ENCODE measurements at regions not wholly inside any gene's neighbourhood (a gene's known extent, or its start where the extent isn't known, plus 50 kb on each side); places are given as distances from the start of the nearest gene placed in this dataset.

- FAIRE-seq: no peak
Observed at GRCh38 chr16:62254847-62255246, 218.6 kb upstream of the CDH8 start.

DNA sequence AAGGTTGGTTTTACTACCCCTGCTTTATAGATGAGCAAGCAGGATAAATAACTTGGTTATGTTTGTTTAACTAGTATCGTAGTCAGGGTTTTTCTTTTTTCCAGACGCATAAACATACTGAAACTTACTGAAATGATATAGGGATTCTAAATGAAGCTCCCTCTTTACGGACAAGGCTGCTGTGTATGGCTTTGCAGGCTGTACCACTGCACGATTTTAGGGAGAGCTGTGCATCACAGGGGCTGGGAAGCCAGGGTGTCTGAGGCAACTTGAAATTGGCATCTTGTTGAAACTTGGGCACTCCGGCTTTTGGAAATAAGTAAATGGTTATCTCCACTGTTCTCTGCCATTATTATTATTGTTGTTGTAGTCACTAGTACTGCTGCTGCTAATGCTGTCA lies 218.1 kb upstream of the CDH8 start:
- FAIRE-seq: no peak

DNA sequence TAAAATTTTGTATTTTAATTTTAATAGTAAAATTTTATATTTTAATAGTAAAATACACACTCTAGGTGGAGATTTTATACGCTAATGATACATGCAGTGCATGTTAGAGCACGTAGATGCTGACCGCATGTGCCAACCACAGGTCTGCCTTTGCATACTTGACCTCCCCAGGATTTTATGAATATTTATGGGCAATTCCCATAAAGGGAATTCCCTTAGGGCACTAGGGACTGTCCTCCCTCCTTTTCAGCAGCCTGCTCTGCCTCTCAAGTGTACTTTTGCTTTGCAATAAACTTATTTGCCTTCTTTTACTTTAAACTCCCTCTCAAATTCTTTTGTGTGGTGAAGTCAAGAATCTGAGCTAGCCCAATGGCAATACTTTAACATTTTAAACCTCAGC lies 217.7 kb upstream of the CDH8 start:
- FAIRE-seq: no peak

DNA sequence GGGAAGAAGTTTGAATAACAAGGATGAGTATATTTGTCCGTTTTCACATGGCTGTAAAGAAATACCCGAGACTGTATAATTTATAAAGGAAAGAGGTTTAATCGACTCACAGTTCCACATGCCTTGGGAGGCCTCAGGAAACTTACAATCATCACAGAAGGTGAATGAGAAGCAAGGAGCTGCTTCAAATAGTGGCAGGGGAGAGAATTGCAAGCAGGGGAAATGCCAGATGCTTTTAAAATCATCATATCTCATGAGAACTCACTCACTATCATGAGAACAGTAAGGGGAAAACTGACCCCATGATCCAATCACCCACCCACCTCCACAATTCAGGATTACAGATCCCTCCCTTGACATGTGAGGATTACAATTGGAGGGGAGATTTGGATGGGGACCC lies 212.8 kb upstream of the CDH8 start:
- FAIRE-seq: no peak

DNA sequence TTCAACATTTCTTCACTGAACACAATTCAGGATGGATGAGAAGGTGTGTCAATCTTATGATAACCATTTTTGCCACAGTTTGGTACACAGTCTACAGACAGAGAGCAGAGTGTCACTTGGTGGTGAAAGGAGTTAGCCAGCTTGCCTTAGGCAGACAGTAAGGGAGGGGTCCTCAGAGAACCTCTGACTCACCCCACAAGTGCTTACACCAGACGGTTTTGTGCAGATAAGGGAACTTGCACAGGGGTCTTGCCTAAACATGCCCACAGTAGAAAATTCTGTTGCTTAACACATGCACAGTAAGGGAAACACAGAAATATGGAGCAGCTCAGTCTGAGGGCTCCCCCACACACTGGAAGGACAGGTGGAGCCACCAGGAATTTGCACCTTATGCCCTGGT lies 204.5 kb upstream of the CDH8 start:
- FAIRE-seq: no peak

- FAIRE-seq: no peak
Observed at GRCh38 chr16:62225675-62226074, 189.4 kb upstream of the CDH8 start.

DNA sequence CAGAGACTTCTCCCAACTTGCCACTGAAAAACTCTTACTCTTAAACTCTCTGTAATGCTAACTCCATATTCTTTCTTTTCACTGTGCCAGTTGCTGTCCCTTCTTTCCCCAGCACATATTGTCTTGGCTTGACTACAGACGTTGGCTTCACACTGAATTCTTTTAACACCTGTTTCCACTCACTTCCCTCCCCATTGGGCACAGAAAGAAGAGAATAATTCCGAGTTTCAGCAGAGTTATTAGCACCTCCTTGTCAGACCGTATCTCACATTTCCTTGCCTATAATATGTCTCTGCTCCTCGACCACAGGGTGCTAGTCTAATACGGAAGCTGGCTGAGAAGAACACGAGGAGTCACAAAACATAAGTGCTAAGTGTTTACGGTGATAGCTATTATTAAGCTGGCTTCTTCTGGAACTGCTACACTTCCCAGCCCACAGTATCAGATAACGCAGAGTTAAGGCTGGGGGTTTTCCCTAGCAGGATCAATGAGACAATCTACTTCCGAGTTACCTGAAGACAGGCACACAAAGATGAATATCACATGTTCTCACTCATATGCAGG lies 188.5 kb upstream of the CDH8 start:
- no peak for FAIRE-seq

DNA sequence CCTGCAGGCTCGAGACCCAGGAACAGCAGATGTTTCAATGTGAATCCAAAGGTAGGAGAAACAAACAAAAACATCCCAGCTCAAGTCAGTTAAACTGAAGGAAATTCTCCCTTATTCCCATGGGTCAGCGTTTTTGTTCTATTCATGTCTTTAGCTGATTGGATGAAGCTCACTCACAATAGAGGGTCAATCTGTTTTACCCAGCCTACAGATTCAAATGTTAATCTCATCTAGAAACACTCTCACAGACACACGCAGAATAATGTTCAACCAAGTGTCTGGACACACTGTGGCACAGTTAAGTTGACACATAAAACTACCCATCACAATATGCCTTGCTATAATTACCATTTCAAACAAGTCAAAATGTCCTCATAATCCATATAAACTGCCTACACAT lies 180.6 kb upstream of the CDH8 start:
- no peak for FAIRE-seq

GRCh38 chr16:62213763-62214162 lies 177.5 kb upstream of the CDH8 start:
- no peak for FAIRE-seq

- no peak for FAIRE-seq
Observed at GRCh38 chr16:62208934-62209333, 172.7 kb upstream of the CDH8 start.

- no peak for FAIRE-seq
Observed at GRCh38 chr16:62205459-62205858, 169.2 kb upstream of the CDH8 start.

- FAIRE-seq: no peak
Observed at GRCh38 chr16:62201911-62202310, 165.7 kb upstream of the CDH8 start.

DNA sequence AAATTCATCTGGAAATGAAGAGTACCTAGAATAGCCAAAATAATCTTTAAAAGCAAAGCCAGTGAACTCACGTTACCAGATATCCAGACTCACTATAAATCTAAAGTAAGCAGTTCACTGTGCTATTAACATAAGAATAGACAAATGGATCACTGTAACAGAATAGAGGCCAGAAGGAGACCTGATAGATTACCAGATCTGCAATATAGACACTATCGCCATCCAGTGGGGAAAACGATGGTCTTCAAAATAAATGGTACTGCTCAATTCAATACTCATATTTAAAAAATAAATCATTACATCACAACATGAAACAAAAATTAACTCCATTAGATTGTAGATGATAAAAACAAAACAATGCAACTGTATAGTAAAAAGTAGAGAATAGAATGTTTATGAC lies 158.6 kb upstream of the CDH8 start:
- no peak for FAIRE-seq

GRCh38 chr16:62190426-62190825 lies 154.2 kb upstream of the CDH8 start:
- no peak for FAIRE-seq

DNA sequence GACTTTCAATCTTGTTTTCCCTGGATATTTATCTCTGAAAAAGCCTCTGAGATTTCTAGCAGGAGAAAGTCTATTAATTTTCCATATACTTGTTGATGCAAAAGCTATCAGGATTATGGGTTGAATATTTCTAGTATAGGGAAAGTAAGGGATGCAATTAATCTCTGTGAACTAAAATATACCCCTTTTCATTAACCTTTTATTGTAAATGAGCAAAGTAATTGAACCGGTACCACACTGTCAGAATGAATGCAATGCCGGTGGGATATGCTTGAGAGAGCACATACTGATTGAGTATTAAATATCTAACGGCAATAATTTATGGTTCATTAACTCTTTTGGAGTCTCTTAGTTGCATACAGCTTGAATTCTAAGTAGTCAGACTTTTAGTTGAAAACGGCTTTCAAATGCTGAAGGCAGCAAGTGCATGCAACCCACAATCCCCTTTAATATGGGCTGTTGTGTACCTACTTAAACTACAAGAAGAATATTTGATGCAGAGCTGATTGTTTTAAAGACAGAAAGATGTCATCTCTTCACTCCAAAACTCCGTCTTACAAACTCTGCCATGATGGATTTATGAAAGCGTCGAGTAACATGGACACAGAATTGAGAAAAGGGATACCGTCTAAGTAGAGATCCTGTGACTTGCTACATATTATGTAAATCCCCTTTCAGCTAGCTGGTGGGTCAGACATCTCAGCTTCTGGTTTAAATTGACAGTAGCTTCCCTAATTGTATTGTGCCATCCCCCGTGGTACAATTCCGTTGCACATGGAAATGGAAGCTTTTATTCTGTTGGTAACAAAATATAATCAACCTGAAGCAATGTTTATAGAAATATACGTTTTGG lies 141.3 kb upstream of the CDH8 start:
- FAIRE-seq: no peak

DNA sequence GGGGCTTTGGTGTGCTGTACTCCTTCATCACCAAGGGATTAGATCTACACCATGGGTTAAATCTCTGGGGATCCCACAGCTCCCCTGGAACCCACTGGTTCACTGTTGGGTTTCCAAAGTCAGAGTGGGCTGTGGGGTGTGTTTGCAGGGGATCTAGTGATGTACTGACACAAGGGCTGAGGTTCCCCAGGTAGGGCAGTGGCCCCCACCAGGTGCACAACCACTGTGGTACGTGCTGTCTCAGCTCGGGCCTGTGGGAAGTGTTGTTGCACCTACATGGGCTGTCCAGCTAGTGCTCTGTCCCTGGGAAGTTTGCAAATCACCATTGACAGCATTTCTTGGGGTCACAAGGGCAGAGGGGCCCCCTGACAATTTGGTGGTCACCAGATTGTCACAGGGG lies 134.4 kb upstream of the CDH8 start:
- FAIRE-seq: no peak

DNA sequence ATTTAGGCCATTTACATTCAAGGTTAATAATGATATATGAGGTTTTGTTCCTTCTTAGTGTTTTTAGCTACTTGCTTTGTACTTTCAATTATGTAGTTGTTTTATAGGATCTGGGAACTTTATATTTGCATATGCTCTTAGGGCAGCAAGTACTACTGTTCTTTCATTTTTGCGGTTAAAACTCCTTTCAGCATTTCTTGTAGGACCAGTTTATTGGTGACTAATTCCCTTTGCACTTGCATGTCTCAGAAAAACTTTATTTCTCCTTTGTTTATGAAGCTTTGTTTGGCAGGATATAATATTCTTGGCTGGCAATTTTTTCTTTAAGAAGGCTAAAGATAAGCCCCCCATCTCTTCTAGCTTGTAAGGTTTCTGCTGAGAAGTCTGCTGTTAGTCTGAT lies 131.3 kb upstream of the CDH8 start:
- FAIRE-seq: no peak

GRCh38 chr16:62157544-62157943 lies 121.3 kb upstream of the CDH8 start:
- no peak for FAIRE-seq

- FAIRE-seq: no peak
Observed at GRCh38 chr16:62156971-62157370, 120.7 kb upstream of the CDH8 start.

DNA sequence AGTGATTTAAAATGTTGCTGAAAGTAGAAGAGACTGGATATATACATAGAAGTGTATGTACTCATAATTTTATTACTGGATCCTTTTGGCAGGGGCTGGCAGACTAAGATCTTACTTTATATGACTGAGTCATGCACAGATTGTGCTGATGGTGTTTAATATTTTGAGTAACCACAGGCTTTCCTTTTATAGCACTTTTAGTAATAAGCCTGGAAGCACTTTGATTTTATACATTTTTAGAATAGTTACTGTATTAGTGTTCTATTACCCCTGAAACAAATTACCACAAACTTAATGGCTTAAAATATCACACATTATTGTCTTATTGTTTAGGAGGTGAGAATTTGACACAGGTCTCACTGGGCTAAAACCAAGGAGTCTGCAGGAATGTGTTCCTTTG lies 113.4 kb upstream of the CDH8 start:
- FAIRE-seq: no peak

- no peak for FAIRE-seq
Observed at GRCh38 chr16:62137996-62138395, 101.8 kb upstream of the CDH8 start.

DNA sequence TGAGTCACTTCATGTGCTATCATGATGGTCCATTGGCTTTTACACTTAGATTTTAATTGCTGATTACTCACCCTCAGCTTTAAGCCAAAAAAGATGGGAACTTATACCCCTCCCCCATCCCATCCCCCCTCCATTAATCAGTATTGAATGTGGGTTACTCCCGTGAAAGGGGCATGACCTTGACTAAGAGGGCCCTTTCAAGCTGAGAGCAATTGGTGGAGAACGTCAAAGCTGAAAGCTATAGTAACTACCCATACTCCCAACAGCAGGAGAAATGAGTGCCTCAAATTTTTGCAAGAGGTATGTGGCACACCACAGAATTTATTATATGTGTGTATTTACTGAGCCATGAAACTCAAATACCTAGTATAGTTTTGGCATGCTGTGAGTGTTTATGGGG lies 99.7 kb upstream of the CDH8 start:
- no peak for FAIRE-seq

DNA sequence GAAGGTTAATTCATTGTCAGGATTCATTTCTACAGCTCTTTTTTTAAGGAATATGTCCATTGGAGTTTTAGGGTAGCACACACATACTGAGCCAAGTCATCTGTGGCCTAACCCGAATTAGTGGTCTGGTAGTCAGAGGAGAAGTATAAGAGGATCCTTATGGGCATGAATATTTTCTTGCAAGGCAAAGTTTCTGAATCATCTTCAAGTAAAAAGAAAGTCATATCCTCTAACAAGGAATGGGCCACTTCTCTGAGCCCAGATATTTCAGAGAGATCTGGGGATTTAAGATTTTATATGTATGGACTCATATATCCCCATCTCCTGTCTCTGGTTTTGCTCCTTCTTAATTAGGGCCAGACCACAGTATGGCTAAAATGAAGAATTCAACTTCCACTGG lies 99.2 kb upstream of the CDH8 start:
- no peak for FAIRE-seq

DNA sequence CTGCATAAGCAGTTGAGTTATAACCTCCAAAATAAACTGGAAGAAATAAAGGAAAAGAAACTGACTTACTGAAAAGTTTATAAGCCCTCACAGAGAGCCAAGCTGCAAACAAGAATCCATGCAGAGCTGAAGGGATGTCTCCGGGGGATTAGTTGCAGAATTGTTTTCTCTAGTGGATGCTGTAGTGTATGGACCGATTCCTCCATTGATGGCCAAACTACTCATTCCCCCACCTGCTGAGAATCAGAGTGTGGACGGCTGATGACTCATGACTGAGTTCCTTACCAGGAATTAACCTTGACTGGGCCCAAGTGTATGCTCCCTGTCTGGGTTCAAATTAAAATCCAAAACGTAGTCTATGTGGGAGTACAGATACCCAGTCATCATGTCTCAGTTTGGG lies 93.9 kb upstream of the CDH8 start:
- no peak for FAIRE-seq

DNA sequence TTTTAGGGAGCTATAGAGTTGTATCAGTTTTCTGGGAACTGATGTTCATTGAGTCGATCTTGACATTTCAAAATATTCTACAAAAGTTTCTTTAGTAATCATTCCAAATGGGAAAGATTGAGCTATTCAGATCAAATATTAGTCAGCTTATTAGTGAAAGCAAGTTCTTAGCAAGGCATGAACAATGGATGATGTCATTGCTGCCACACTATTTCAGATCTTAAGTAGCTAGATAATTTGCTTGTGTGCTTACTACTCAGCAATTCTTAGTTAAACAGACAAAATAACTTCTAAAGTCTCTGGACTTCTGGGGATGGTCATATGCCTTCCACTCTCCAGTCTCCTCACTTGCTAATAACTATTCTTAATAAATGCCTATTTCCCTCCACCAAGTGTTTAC lies 69.0 kb upstream of the CDH8 start:
- no peak for FAIRE-seq

All from TTC549 (cell line).